ENCODE measurements at regions not wholly inside any gene's neighbourhood (a gene's known extent, or its start where the extent isn't known, plus 50 kb on each side); places are given as distances from the start of the nearest gene placed in this dataset.
"Not testable (repeated sequence)": the region's sequence is repeated elsewhere in the genome, so short reads cannot be mapped to it uniquely, and the experiment has no call there.

- no peak for ATAC-seq
- Mint-ChIP-seq H3K4me3 (no peak overlapping the region), H3K36me3 (no peaks in the 10 kb centered on the region), H3K27me3 (no peaks in the 10 kb centered on the region), H3K9me3 (no peaks in the 10 kb centered on the region), H3K27ac (no peak overlapping the region), H3K4me1 (ENCODE audit: low read depth in 2 of 2) (no peaks in the 10 kb centered on the region)
- DNase-seq (ENCODE audit: low spot score) = no peak
Measured at GRCh38 chr9:100785946-100786345, 208.1 kb downstream of the CAVIN4 start.

GRCh38 chr9:100794738-100795269 is 216.9 kb downstream of the CAVIN4 start:
- ATAC-seq (no peak), DNase-seq (ENCODE audit: low spot score) (no peak)
- Mint-ChIP-seq H3K9me3 (peaks cover 9% of the 10 kb centered on the region), H3K4me1 (ENCODE audit: low read depth in 2 of 2) (no peaks in the 10 kb centered on the region), H3K4me3 (no peak overlapping the region), H3K27ac (no peak overlapping the region), H3K36me3 (no peaks in the 10 kb centered on the region), H3K27me3 (no peaks in the 10 kb centered on the region)

- Mint-ChIP-seq H3K4me3 (no peak overlapping the region), H3K4me1 (ENCODE audit: low read depth in 2 of 2) (no peaks in the 10 kb centered on the region), H3K9me3 (peaks cover 4% of the 10 kb centered on the region), H3K27me3 (no peaks in the 10 kb centered on the region), H3K36me3 (no peaks in the 10 kb centered on the region), H3K27ac (no peak overlapping the region)
- no peak for DNase-seq (ENCODE audit: low spot score)
- ATAC-seq = no peak
Measured at GRCh38 chr9:100803956-100804355, 224.6 kb upstream of the PLPPR1 start.

GRCh38 chr9:100811643-100812042 is 216.9 kb upstream of the PLPPR1 start:
- H3K27ac Mint-ChIP-seq = no peak overlapping the region
- H3K4me1 Mint-ChIP-seq (ENCODE audit: low read depth in 2 of 2) = no peaks in the 10 kb centered on the region
- H3K4me3 Mint-ChIP-seq = no peak overlapping the region
- H3K36me3 Mint-ChIP-seq = no peaks in the 10 kb centered on the region
- ATAC-seq (no peak), DNase-seq (ENCODE audit: low spot score) (no peak)
- H3K9me3 Mint-ChIP-seq = peaks cover 5% of the 10 kb centered on the region
- no peaks in the 10 kb centered on the region for H3K27me3 Mint-ChIP-seq

- Mint-ChIP-seq H3K4me1 (ENCODE audit: low read depth in 2 of 2) (no peaks in the 10 kb centered on the region), H3K27ac (no peak overlapping the region), H3K9me3 (peaks cover 5% of the 10 kb centered on the region), H3K4me3 (no peak overlapping the region), H3K36me3 (no peaks in the 10 kb centered on the region), H3K27me3 (no peaks in the 10 kb centered on the region)
- no peak for DNase-seq (ENCODE audit: low spot score)
- peak in 1 of 2 donors; percentile 31 for ATAC-seq
Measured at GRCh38 chr9:100813871-100814270, 214.7 kb upstream of the PLPPR1 start.

- no peak for DNase-seq (ENCODE audit: low spot score)
- no peaks in the 10 kb centered on the region for H3K4me1 Mint-ChIP-seq (ENCODE audit: low read depth in 2 of 2)
- H3K36me3 Mint-ChIP-seq = no peaks in the 10 kb centered on the region
- H3K4me3 Mint-ChIP-seq = no peak overlapping the region
- no peak for ATAC-seq
- no peaks in the 10 kb centered on the region for H3K27me3 Mint-ChIP-seq
- no peak overlapping the region for H3K27ac Mint-ChIP-seq
- peaks cover 6% of the 10 kb centered on the region for H3K9me3 Mint-ChIP-seq
Measured at GRCh38 chr9:100819980-100820379, 208.5 kb upstream of the PLPPR1 start.

GRCh38 chr9:100833035-100833434 is 195.5 kb upstream of the PLPPR1 start:
- H3K4me3 Mint-ChIP-seq = not testable (repeated sequence)

GRCh38 chr9:100838857-100839256 is 189.7 kb upstream of the PLPPR1 start:
- DNase-seq (ENCODE audit: low spot score) (no peak), ATAC-seq (no peak)
- H3K36me3 Mint-ChIP-seq = no peaks in the 10 kb centered on the region
- no peaks in the 10 kb centered on the region for H3K9me3 Mint-ChIP-seq
- no peak overlapping the region for H3K27ac Mint-ChIP-seq
- no peak overlapping the region for H3K4me3 Mint-ChIP-seq
- H3K4me1 Mint-ChIP-seq (ENCODE audit: low read depth in 2 of 2) = no peaks in the 10 kb centered on the region
- H3K27me3 Mint-ChIP-seq = no peaks in the 10 kb centered on the region

More at GRCh38 chr9:100833035-100833434, 195.5 kb upstream of the PLPPR1 start:
- ATAC-seq; H3K36me3 Mint-ChIP-seq; H3K4me1 Mint-ChIP-seq (ENCODE audit: low read depth in 2 of 2); H3K27ac Mint-ChIP-seq; H3K27me3 Mint-ChIP-seq; DNase-seq (ENCODE audit: low spot score); H3K9me3 Mint-ChIP-seq: not testable (repeated sequence)

- H3K27ac Mint-ChIP-seq = no peak overlapping the region
- DNase-seq (ENCODE audit: low spot score) (no peak), ATAC-seq (no peak)
- peaks cover 0 to under 1% of the 10 kb centered on the region in 2 donors for H3K27me3 Mint-ChIP-seq
- H3K4me3 Mint-ChIP-seq = no peak overlapping the region
- no peaks in the 10 kb centered on the region for H3K4me1 Mint-ChIP-seq (ENCODE audit: low read depth in 2 of 2)
- H3K36me3 Mint-ChIP-seq = no peaks in the 10 kb centered on the region
- H3K9me3 Mint-ChIP-seq = peaks cover 7% of the 10 kb centered on the region
Measured at GRCh38 chr9:100848726-100849125, 179.8 kb upstream of the PLPPR1 start.

GRCh38 chr9:100852088-100852487 is 176.4 kb upstream of the PLPPR1 start:
- Mint-ChIP-seq H3K4me1 (ENCODE audit: low read depth in 2 of 2) (no peaks in the 10 kb centered on the region), H3K9me3 (peaks cover 15% of the 10 kb centered on the region), H3K27ac (no peak overlapping the region), H3K27me3 (peaks cover 0 to 3% of the 10 kb centered on the region in 2 donors), H3K4me3 (no peak overlapping the region), H3K36me3 (no peaks in the 10 kb centered on the region)
- no peak for ATAC-seq
- DNase-seq (ENCODE audit: low spot score) = no peak

GRCh38 chr9:100856238-100856637 is 172.3 kb upstream of the PLPPR1 start:
- Mint-ChIP-seq H3K27ac (no peak overlapping the region), H3K27me3 (peaks cover 0 to 3% of the 10 kb centered on the region in 2 donors), H3K4me3 (no peak overlapping the region), H3K4me1 (ENCODE audit: low read depth in 2 of 2) (no peaks in the 10 kb centered on the region), H3K9me3 (peaks cover 22% of the 10 kb centered on the region), H3K36me3 (no peaks in the 10 kb centered on the region)
- ATAC-seq (no peak), DNase-seq (ENCODE audit: low spot score) (no peak)

GRCh38 chr9:100865111-100865510 is 163.4 kb upstream of the PLPPR1 start:
- Mint-ChIP-seq H3K4me1 (ENCODE audit: low read depth in 2 of 2) (no peaks in the 10 kb centered on the region), H3K27me3 (no peaks in the 10 kb centered on the region), H3K4me3 (no peak overlapping the region), H3K36me3 (peaks cover 4% of the 10 kb centered on the region), H3K9me3 (peaks cover 22% of the 10 kb centered on the region), H3K27ac (no peak overlapping the region)
- no peak for DNase-seq (ENCODE audit: low spot score)
- no peak for ATAC-seq

- Mint-ChIP-seq H3K4me3 (no peak overlapping the region), H3K27ac (no peak overlapping the region), H3K36me3 (peaks cover 4% of the 10 kb centered on the region), H3K4me1 (ENCODE audit: low read depth in 2 of 2) (no peaks in the 10 kb centered on the region), H3K9me3 (peaks cover 21% of the 10 kb centered on the region), H3K27me3 (no peaks in the 10 kb centered on the region)
- ATAC-seq (no peak), DNase-seq (ENCODE audit: low spot score) (no peak)
Measured at GRCh38 chr9:100865648-100866047, 162.9 kb upstream of the PLPPR1 start.

GRCh38 chr9:100869326-100869725 is 159.2 kb upstream of the PLPPR1 start:
- peaks cover 4% of the 10 kb centered on the region for H3K36me3 Mint-ChIP-seq
- H3K9me3 Mint-ChIP-seq = peaks cover 11% of the 10 kb centered on the region
- no peak for ATAC-seq
- no peaks in the 10 kb centered on the region for H3K27me3 Mint-ChIP-seq
- no peaks in the 10 kb centered on the region for H3K4me1 Mint-ChIP-seq (ENCODE audit: low read depth in 2 of 2)
- no peak overlapping the region for H3K27ac Mint-ChIP-seq
- no peak overlapping the region for H3K4me3 Mint-ChIP-seq
- no peak for DNase-seq (ENCODE audit: low spot score)

- Mint-ChIP-seq H3K27me3 (no peaks in the 10 kb centered on the region), H3K36me3 (no peaks in the 10 kb centered on the region), H3K4me3 (no peak overlapping the region), H3K4me1 (ENCODE audit: low read depth in 2 of 2) (no peaks in the 10 kb centered on the region), H3K27ac (no peak overlapping the region), H3K9me3 (peaks cover 3% of the 10 kb centered on the region)
- DNase-seq (ENCODE audit: low spot score) (no peak), ATAC-seq (no peak)
Measured at GRCh38 chr9:100879884-100880283, 148.6 kb upstream of the PLPPR1 start.
